Upper lobe of right lung (tissue), 1 donor: ENCODE measurements at regions not wholly inside any gene's neighbourhood (a gene's known extent, or its start where the extent isn't known, plus 50 kb on each side); places are given as distances from the start of the nearest gene placed in this dataset.
"Not testable (repeated sequence)": the region's sequence is repeated elsewhere in the genome, so short reads cannot be mapped to it uniquely, and the experiment has no call there.

Experiments used
- ATAC-seq: fragments of 200-7000 bp; cut with Tn5 transposase; one replicate; pipeline ENCODE4 v1.9.1; 2020; ENCODE audit warnings: mild to moderate bottlenecking, moderate library complexity
- DNase-seq: peaks from one replicate; pipeline ENCODE4 v3.0.0-alpha.2; 2020
- H3K27ac ChIP-seq: fragments of 200-600 bp; one replicate; pipeline ENCODE4 v1.8.0; 2022
- H3K27me3 ChIP-seq: fragments of 200-600 bp; one replicate; pipeline ENCODE4 v1.8.0; 2022; ENCODE audit warnings: mild to moderate bottlenecking
- H3K36me3 ChIP-seq: fragments of 200-600 bp; one replicate; pipeline ENCODE4 v1.8.0; 2022
- H3K4me1 ChIP-seq: fragments of 200-600 bp; one replicate; pipeline ENCODE4 v1.8.0; 2022
- H3K4me3 ChIP-seq: fragments of 200-600 bp; one replicate; pipeline ENCODE4 v1.8.0; 2022; ENCODE audit warnings: mild to moderate bottlenecking
- H3K9me3 ChIP-seq: fragments of 200-600 bp; one replicate; pipeline ENCODE4 v1.8.0; 2022
- CTCF ChIP-seq: fragments of 200-600 bp; IDR thresholded peaks from one replicate; pipeline ENCODE4 v1.8.0; 2022; ENCODE audit warnings: antibody characterized with exemption
- intact Hi-C: fragments of 100-400 bp; cut with DNase I; formaldehyde crosslinking; loops from one replicate; pipeline ENCODE4 v1.11.0; 2022
- donor health status: DM: no; HTN: yes; CAD: no; lungs with severe emphysema.

- Histone ChIP-seq H3K9me3 (no peaks in the 10 kb centered on the region), H3K4me3 (no peak overlapping the region), H3K36me3 (no peaks in the 10 kb centered on the region), H3K27me3 (no peaks in the 10 kb centered on the region), H3K27ac (no peak overlapping the region), H3K4me1 (no peaks in the 10 kb centered on the region)
- intact Hi-C loops: no loop called here
- ATAC-seq (peak; percentile 43), DNase-seq (peak; percentile 53)
- peak; percentile 44 for TF ChIP-seq CTCF
Measured at GRCh38 chr3:25910997-25911396, 121.1 kb downstream of the OXSM start.

- ATAC-seq: no peak
- H3K27me3 ChIP-seq: no peaks in the 10 kb centered on the region
- H3K4me3 ChIP-seq: no peak overlapping the region
- no peak overlapping the region for H3K27ac ChIP-seq
- H3K36me3 ChIP-seq: no peaks in the 10 kb centered on the region
- no peaks in the 10 kb centered on the region for H3K4me1 ChIP-seq
- TF ChIP-seq CTCF: no peak
- intact Hi-C loops: no loop called here
- no peak for DNase-seq
- no peaks in the 10 kb centered on the region for H3K9me3 ChIP-seq
Measured at GRCh38 chr3:25911525-25912295, 121.8 kb downstream of the OXSM start.

GRCh38 chr3:25913179-25913578 is 123.3 kb downstream of the OXSM start:
- ATAC-seq: no peak
- intact Hi-C loops: no loop called here
- H3K4me3 ChIP-seq: no peak overlapping the region
- no peaks in the 10 kb centered on the region for H3K36me3 ChIP-seq
- no peaks in the 10 kb centered on the region for H3K4me1 ChIP-seq
- no peak for DNase-seq
- no peak for TF ChIP-seq CTCF
- H3K27ac ChIP-seq: no peak overlapping the region
- no peaks in the 10 kb centered on the region for H3K9me3 ChIP-seq
- no peaks in the 10 kb centered on the region for H3K27me3 ChIP-seq

- Histone ChIP-seq H3K4me3 (no peak overlapping the region), H3K27ac (no peak overlapping the region), H3K36me3 (no peaks in the 10 kb centered on the region), H3K27me3 (no peaks in the 10 kb centered on the region), H3K4me1 (no peaks in the 10 kb centered on the region), H3K9me3 (no peaks in the 10 kb centered on the region)
- DNase-seq: no peak
- intact Hi-C loops: no loop called here
- no peak for TF ChIP-seq CTCF
- no peak for ATAC-seq
Measured at GRCh38 chr3:25915673-25916072, 125.8 kb downstream of the OXSM start.

GRCh38 chr3:25916321-25916720 is 126.4 kb downstream of the OXSM start:
- H3K27ac ChIP-seq: no peak overlapping the region
- H3K4me3 ChIP-seq: no peak overlapping the region
- H3K4me1 ChIP-seq: no peaks in the 10 kb centered on the region
- H3K27me3 ChIP-seq: no peaks in the 10 kb centered on the region
- H3K9me3 ChIP-seq: no peaks in the 10 kb centered on the region
- ATAC-seq (no peak), DNase-seq (no peak)
- no peaks in the 10 kb centered on the region for H3K36me3 ChIP-seq
- intact Hi-C loops: no loop called here
- no peak for TF ChIP-seq CTCF

GRCh38 chr3:25931967-25932366 is 142.1 kb downstream of the OXSM start:
- H3K27me3 ChIP-seq, H3K36me3 ChIP-seq, H3K27ac ChIP-seq, H3K4me3 ChIP-seq, ATAC-seq, DNase-seq, H3K9me3 ChIP-seq, intact Hi-C loops, H3K4me1 ChIP-seq: not testable (repeated sequence)
